Stimulated activated naive CD8-positive, alpha-beta T cell treated with anti-CD3 and anti-CD28 coated beads, Interleukin-15, amount 100 ng/mL, for 72 hours (primary cell): ENCODE measurements at regions not wholly inside any gene's neighbourhood (a gene's known extent, or its start where the extent isn't known, plus 50 kb on each side); places are given as distances from the start of the nearest gene placed in this dataset.

Source experiments
- ATAC-seq: fragments of 150-1000 bp; cut with Tn5 transposase; 2 replicates; pipeline ENCODE4 v1.10.0; 2021; ENCODE audit warnings: mild to moderate bottlenecking, moderate library complexity
- DNase-seq, 2 donors: peaks; one replicate each; pipeline ENCODE4 v3.0.0; 2021 to 2022
- H3K27ac Mint-ChIP-seq, 2 donors: one replicate each; pipeline ENCODE4 v1.8.0; 2022; ENCODE audit warnings: mild to moderate bottlenecking in 2 of 2, mixed read lengths in 2 of 2, moderate library complexity in 2 of 2
- H3K27me3 Mint-ChIP-seq: one replicate; pipeline ENCODE4 v1.8.0; 2022; ENCODE audit warnings: mixed read lengths
- H3K4me1 Mint-ChIP-seq: one replicate; pipeline ENCODE4 v1.8.0; 2022; ENCODE audit warnings: mild to moderate bottlenecking, mixed read lengths
- H3K4me3 Mint-ChIP-seq, 2 donors: one replicate each; pipeline ENCODE4 v1.8.0; 2022; ENCODE audit warnings: mild to moderate bottlenecking in 2 of 2, mixed read lengths in 2 of 2, moderate library complexity in 1 of 2
- H3K9me3 Mint-ChIP-seq, 2 donors: one replicate each; pipeline ENCODE4 v1.8.0; 2022; ENCODE audit warnings: mixed read lengths in 2 of 2

GRCh38 chr12:34289431-34290380 lies 267.4 kb downstream of the ALG10 start:
- H3K27me3 Mint-ChIP-seq = no peaks in the 10 kb centered on the region
- no peaks in the 10 kb centered on the region for H3K4me1 Mint-ChIP-seq
- H3K9me3 Mint-ChIP-seq = peaks cover 23 to 95% of the 10 kb centered on the region in 2 donors
- H3K4me3 Mint-ChIP-seq = no peak overlapping the region
- ATAC-seq (no peak), DNase-seq (no peak)
- no peak overlapping the region for H3K27ac Mint-ChIP-seq

- no peak for ATAC-seq
- Mint-ChIP-seq H3K4me3 (no peak overlapping the region), H3K9me3 (peaks cover 29 to 100% of the 10 kb centered on the region in 2 donors), H3K27me3 (no peaks in the 10 kb centered on the region), H3K4me1 (no peaks in the 10 kb centered on the region), H3K27ac (no peak overlapping the region)
- no peak for DNase-seq
These were observed 268.2 kb downstream of the ALG10 start for GRCh38 chr12:34290381-34290995.

- DNase-seq = no peak
- H3K9me3 Mint-ChIP-seq = peaks cover 34 to 100% of the 10 kb centered on the region in 2 donors
- H3K27me3 Mint-ChIP-seq = no peaks in the 10 kb centered on the region
- no peak overlapping the region for H3K4me3 Mint-ChIP-seq
- no peaks in the 10 kb centered on the region for H3K4me1 Mint-ChIP-seq
- ATAC-seq = no peak
- H3K27ac Mint-ChIP-seq = no peak overlapping the region
These were observed 268.7 kb downstream of the ALG10 start for GRCh38 chr12:34291001-34291400.

- Mint-ChIP-seq H3K4me3 (no peak overlapping the region), H3K4me1 (no peaks in the 10 kb centered on the region), H3K27ac (peak overlapping the region in 1 of 2 donors; percentile 63), H3K27me3 (no peaks in the 10 kb centered on the region), H3K9me3 (peaks cover 36 to 100% of the 10 kb centered on the region in 2 donors)
- DNase-seq (no peak), ATAC-seq (no peak)
These were observed 269.2 kb downstream of the ALG10 start for GRCh38 chr12:34291426-34291901.

GRCh38 chr12:34292736-34293625 lies 270.7 kb downstream of the ALG10 start:
- Mint-ChIP-seq H3K4me3 (no peak overlapping the region), H3K4me1 (no peaks in the 10 kb centered on the region), H3K27me3 (no peaks in the 10 kb centered on the region), H3K9me3 (peaks cover 30 to 100% of the 10 kb centered on the region in 2 donors), H3K27ac (no peak overlapping the region)
- ATAC-seq (no peak), DNase-seq (no peak)

- peaks cover 34 to 100% of the 10 kb centered on the region in 2 donors for H3K9me3 Mint-ChIP-seq
- H3K27me3 Mint-ChIP-seq = no peaks in the 10 kb centered on the region
- H3K27ac Mint-ChIP-seq = no peak overlapping the region
- no peaks in the 10 kb centered on the region for H3K4me1 Mint-ChIP-seq
- ATAC-seq = no peak
- DNase-seq = no peak
- no peak overlapping the region for H3K4me3 Mint-ChIP-seq
These were observed 271.8 kb downstream of the ALG10 start for GRCh38 chr12:34294137-34294536.

- ATAC-seq (no peak), DNase-seq (no peak)
- no peak overlapping the region for H3K4me3 Mint-ChIP-seq
- H3K4me1 Mint-ChIP-seq = no peaks in the 10 kb centered on the region
- H3K27ac Mint-ChIP-seq = no peak overlapping the region
- no peaks in the 10 kb centered on the region for H3K27me3 Mint-ChIP-seq
- H3K9me3 Mint-ChIP-seq = peaks cover 40 to 100% of the 10 kb centered on the region in 2 donors
These were observed 272.5 kb downstream of the ALG10 start for GRCh38 chr12:34294671-34295365.

- DNase-seq (no peak), ATAC-seq (no peak)
- H3K27ac Mint-ChIP-seq = no peak overlapping the region
- no peaks in the 10 kb centered on the region for H3K4me1 Mint-ChIP-seq
- peaks cover 48 to 100% of the 10 kb centered on the region in 2 donors for H3K9me3 Mint-ChIP-seq
- H3K27me3 Mint-ChIP-seq = no peaks in the 10 kb centered on the region
- H3K4me3 Mint-ChIP-seq = no peak overlapping the region
These were observed 273.3 kb downstream of the ALG10 start for GRCh38 chr12:34295366-34296142.

- Mint-ChIP-seq H3K4me1 (no peaks in the 10 kb centered on the region), H3K4me3 (no peak overlapping the region), H3K9me3 (peaks cover 53 to 100% of the 10 kb centered on the region in 2 donors), H3K27ac (no peak overlapping the region), H3K27me3 (no peaks in the 10 kb centered on the region)
- ATAC-seq (no peak), DNase-seq (no peak)
These were observed 274.1 kb downstream of the ALG10 start for GRCh38 chr12:34296143-34297041.

- Mint-ChIP-seq H3K4me3 (no peak overlapping the region), H3K4me1 (no peaks in the 10 kb centered on the region), H3K27ac (no peak overlapping the region), H3K27me3 (no peaks in the 10 kb centered on the region), H3K9me3 (peaks cover 60 to 100% of the 10 kb centered on the region in 2 donors)
- ATAC-seq (no peak), DNase-seq (no peak)
These were observed 275.0 kb downstream of the ALG10 start for GRCh38 chr12:34297126-34297789.

- Mint-ChIP-seq H3K27ac (no peak overlapping the region), H3K4me1 (no peaks in the 10 kb centered on the region), H3K27me3 (no peaks in the 10 kb centered on the region), H3K4me3 (no peak overlapping the region), H3K9me3 (peaks cover 62 to 100% of the 10 kb centered on the region in 2 donors)
- DNase-seq (no peak), ATAC-seq (no peak)
These were observed 275.5 kb downstream of the ALG10 start for GRCh38 chr12:34297790-34298164.

GRCh38 chr12:34298176-34298970 lies 276.1 kb downstream of the ALG10 start:
- ATAC-seq = no peak
- no peak overlapping the region for H3K4me3 Mint-ChIP-seq
- no peak overlapping the region for H3K27ac Mint-ChIP-seq
- no peak for DNase-seq
- H3K4me1 Mint-ChIP-seq = no peaks in the 10 kb centered on the region
- no peaks in the 10 kb centered on the region for H3K27me3 Mint-ChIP-seq
- H3K9me3 Mint-ChIP-seq = peaks cover 67 to 100% of the 10 kb centered on the region in 2 donors
